Keratinocyte (primary cell): ENCODE measurements at regions not wholly inside any gene's neighbourhood (a gene's known extent, or its start where the extent isn't known, plus 50 kb on each side); places are given as distances from the start of the nearest gene placed in this dataset.

Experiments used
- EZH2 ChIP-seq: IDR thresholded peaks from one replicate; pipeline ENCODE4 v1.6.1; 2012; ENCODE audit warnings: inconsistent platforms, mild to moderate bottlenecking, low read length, moderate library complexity
- TF ChIP-seq, protein P1 (sequence below), 3 experiments: IDR thresholded peaks in 1 of 3; conservative IDR thresholded peaks in 1 of 3; optimal IDR thresholded peaks in 1 of 3; 2 replicates in 2 of 3; 3 replicates in 1 of 3; pipeline versions ENCODE3 to v1.5.1; 2011; ENCODE audit warnings: low read length in 3 of 3, mild to moderate bottlenecking in 3 of 3, moderate library complexity in 2 of 3, control low read depth in 1 of 3, inconsistent platforms in 1 of 3; ENCODE audit not compliant: insufficient read depth in 2 of 3; ENCODE audit errors: extremely low read depth in 1 of 3

- TF ChIP-seq, protein P1, sequence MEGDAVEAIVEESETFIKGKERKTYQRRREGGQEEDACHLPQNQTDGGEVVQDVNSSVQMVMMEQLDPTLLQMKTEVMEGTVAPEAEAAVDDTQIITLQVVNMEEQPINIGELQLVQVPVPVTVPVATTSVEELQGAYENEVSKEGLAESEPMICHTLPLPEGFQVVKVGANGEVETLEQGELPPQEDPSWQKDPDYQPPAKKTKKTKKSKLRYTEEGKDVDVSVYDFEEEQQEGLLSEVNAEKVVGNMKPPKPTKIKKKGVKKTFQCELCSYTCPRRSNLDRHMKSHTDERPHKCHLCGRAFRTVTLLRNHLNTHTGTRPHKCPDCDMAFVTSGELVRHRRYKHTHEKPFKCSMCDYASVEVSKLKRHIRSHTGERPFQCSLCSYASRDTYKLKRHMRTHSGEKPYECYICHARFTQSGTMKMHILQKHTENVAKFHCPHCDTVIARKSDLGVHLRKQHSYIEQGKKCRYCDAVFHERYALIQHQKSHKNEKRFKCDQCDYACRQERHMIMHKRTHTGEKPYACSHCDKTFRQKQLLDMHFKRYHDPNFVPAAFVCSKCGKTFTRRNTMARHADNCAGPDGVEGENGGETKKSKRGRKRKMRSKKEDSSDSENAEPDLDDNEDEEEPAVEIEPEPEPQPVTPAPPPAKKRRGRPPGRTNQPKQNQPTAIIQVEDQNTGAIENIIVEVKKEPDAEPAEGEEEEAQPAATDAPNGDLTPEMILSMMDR (optimal IDR thresholded peaks at IDR 0.05 in 1 of 3, IDR thresholded peaks at IDR 0.05 in 1 of 3, conservative IDR thresholded peaks at IDR 0.05 in 1 of 3; ENCODE audit: extremely low read depth in 1 of 3, insufficient read depth in 2 of 3, low read length in 3 of 3): no peak
- no peak for TF ChIP-seq EZH2
Measured at GRCh38 chr18:11251229-11251890, 102.0 kb upstream of the PIEZO2 start.
